ENCODE measurements at regions not wholly inside any gene's neighbourhood (a gene's known extent, or its start where the extent isn't known, plus 50 kb on each side); places are given as distances from the start of the nearest gene placed in this dataset.

DNA sequence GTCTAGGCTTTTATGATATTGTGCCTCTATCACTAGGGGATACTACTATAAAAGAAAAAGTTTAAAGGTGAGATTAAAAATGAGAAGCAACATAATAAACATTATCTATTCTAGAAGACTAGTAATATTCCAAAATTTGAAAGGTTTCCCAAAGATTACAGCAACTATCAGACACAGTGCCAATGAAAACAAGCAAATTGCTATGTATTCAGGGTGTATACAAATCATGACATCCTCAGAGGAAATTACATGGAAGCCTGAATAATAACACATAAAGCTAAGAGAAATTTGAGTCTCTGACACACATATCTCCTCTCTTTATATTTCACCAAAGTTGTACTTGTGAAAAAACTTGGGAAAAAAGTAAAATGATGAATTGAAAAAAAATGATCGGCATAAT lies 327.0 kb downstream of the SEC23A start:
- no peaks in the 10 kb centered on the region for H3K79me2 ChIP-seq (ENCODE audit: control insufficient read depth, insufficient read depth, low read length, unreplicated experiment)
- H3K27ac ChIP-seq (ENCODE audit: low read depth, low read length) = no peak overlapping the region
- no peak overlapping the region for H3K4me3 ChIP-seq (ENCODE audit: low read depth, low read length)
- no peaks in the 10 kb centered on the region for H3K27me3 ChIP-seq (ENCODE audit: insufficient read depth, low read length)
- no peaks in the 10 kb centered on the region for H3K36me3 ChIP-seq (ENCODE audit: insufficient read depth, low read length)
- H2AFZ ChIP-seq (ENCODE audit: low read length, unreplicated experiment) = no peak overlapping the region
- no peaks in the 10 kb centered on the region for H3K4me1 ChIP-seq (ENCODE audit: control insufficient read depth, insufficient read depth, low read length, unreplicated experiment)

GRCh38 chr14:38774162-38774561 lies 328.9 kb downstream of the SEC23A start:
- Histone ChIP-seq H3K4me1 (ENCODE audit: control insufficient read depth, insufficient read depth, low read length, unreplicated experiment) (no peaks in the 10 kb centered on the region), H3K4me3 (ENCODE audit: low read depth, low read length) (no peak overlapping the region), H3K27me3 (ENCODE audit: insufficient read depth, low read length) (no peaks in the 10 kb centered on the region), H3K79me2 (ENCODE audit: control insufficient read depth, insufficient read depth, low read length, unreplicated experiment) (no peaks in the 10 kb centered on the region), H3K36me3 (ENCODE audit: insufficient read depth, low read length) (no peaks in the 10 kb centered on the region), H2AFZ (ENCODE audit: low read length, unreplicated experiment) (no peak overlapping the region), H3K27ac (ENCODE audit: low read depth, low read length) (no peak overlapping the region)

- Histone ChIP-seq H3K36me3 (ENCODE audit: insufficient read depth, low read length) (no peaks in the 10 kb centered on the region), H3K4me1 (ENCODE audit: control insufficient read depth, insufficient read depth, low read length, unreplicated experiment) (no peaks in the 10 kb centered on the region), H3K27ac (ENCODE audit: low read depth, low read length) (no peak overlapping the region), H2AFZ (ENCODE audit: low read length, unreplicated experiment) (no peak overlapping the region), H3K79me2 (ENCODE audit: control insufficient read depth, insufficient read depth, low read length, unreplicated experiment) (no peaks in the 10 kb centered on the region), H3K4me3 (ENCODE audit: low read depth, low read length) (no peak overlapping the region), H3K27me3 (ENCODE audit: insufficient read depth, low read length) (no peaks in the 10 kb centered on the region)
These were observed 332.8 kb downstream of the SEC23A start for GRCh38 chr14:38770251-38770650.

DNA sequence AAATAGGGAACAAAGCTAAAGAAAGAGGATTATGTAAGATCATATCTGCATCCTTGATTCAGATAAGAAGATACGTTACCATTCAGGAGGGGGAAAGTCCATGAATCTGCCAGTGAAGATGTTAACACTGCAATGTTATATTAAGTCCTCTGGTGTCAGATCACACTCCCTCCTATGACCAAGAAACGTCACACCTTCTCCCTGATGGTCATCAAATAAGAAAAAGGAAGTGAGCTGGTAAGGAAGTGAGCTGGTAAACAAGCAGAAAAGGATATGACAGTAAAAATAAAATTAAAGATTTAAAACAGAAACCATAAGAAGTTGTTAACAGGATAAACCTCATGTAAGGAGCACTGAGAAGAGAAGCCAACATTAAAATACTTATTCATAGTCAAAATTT lies 340.2 kb downstream of the SEC23A start:
- Histone ChIP-seq H3K79me2 (ENCODE audit: control insufficient read depth, insufficient read depth, low read length, unreplicated experiment) (no peaks in the 10 kb centered on the region), H3K27me3 (ENCODE audit: insufficient read depth, low read length) (no peaks in the 10 kb centered on the region), H2AFZ (ENCODE audit: low read length, unreplicated experiment) (no peak overlapping the region), H3K4me3 (ENCODE audit: low read depth, low read length) (no peak overlapping the region), H3K4me1 (ENCODE audit: control insufficient read depth, insufficient read depth, low read length, unreplicated experiment) (no peaks in the 10 kb centered on the region), H3K36me3 (ENCODE audit: insufficient read depth, low read length) (no peaks in the 10 kb centered on the region), H3K27ac (ENCODE audit: low read depth, low read length) (no peak overlapping the region)

GRCh38 chr14:38762426-38762825 lies 340.6 kb downstream of the SEC23A start:
- H3K79me2 ChIP-seq (ENCODE audit: control insufficient read depth, insufficient read depth, low read length, unreplicated experiment) = no peaks in the 10 kb centered on the region
- no peaks in the 10 kb centered on the region for H3K27me3 ChIP-seq (ENCODE audit: insufficient read depth, low read length)
- H3K4me1 ChIP-seq (ENCODE audit: control insufficient read depth, insufficient read depth, low read length, unreplicated experiment) = no peaks in the 10 kb centered on the region
- H3K4me3 ChIP-seq (ENCODE audit: low read depth, low read length) = no peak overlapping the region
- no peak overlapping the region for H2AFZ ChIP-seq (ENCODE audit: low read length, unreplicated experiment)
- no peaks in the 10 kb centered on the region for H3K36me3 ChIP-seq (ENCODE audit: insufficient read depth, low read length)
- no peak overlapping the region for H3K27ac ChIP-seq (ENCODE audit: low read depth, low read length)

GRCh38 chr14:38761033-38761432 lies 342.0 kb downstream of the SEC23A start:
- no peaks in the 10 kb centered on the region for H3K79me2 ChIP-seq (ENCODE audit: control insufficient read depth, insufficient read depth, low read length, unreplicated experiment)
- no peaks in the 10 kb centered on the region for H3K36me3 ChIP-seq (ENCODE audit: insufficient read depth, low read length)
- no peaks in the 10 kb centered on the region for H3K4me1 ChIP-seq (ENCODE audit: control insufficient read depth, insufficient read depth, low read length, unreplicated experiment)
- H2AFZ ChIP-seq (ENCODE audit: low read length, unreplicated experiment) = no peak overlapping the region
- no peaks in the 10 kb centered on the region for H3K27me3 ChIP-seq (ENCODE audit: insufficient read depth, low read length)
- no peak overlapping the region for H3K4me3 ChIP-seq (ENCODE audit: low read depth, low read length)
- no peak overlapping the region for H3K27ac ChIP-seq (ENCODE audit: low read depth, low read length)

DNA sequence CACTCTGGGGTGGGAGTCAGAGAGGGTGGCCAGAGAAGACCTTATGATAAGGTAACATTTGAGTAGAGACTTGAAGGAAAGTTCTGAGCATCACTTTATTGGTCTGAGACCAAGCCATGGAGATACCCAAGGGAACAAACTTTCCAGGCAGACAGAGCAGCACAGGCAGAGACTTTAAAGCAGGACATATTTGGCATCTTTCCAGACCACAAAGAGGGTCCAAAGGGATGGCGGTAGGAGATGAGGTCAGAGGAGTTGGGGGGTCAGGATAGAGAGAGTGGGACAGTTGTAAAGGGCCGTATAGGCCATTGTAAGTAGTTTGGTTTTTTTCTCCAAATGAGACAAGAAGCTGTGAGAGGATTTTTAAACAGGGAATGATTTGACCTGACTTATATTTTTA lies 344.4 kb downstream of the SEC23A start:
- no peaks in the 10 kb centered on the region for H3K36me3 ChIP-seq (ENCODE audit: insufficient read depth, low read length)
- no peaks in the 10 kb centered on the region for H3K27me3 ChIP-seq (ENCODE audit: insufficient read depth, low read length)
- no peak overlapping the region for H3K27ac ChIP-seq (ENCODE audit: low read depth, low read length)
- no peaks in the 10 kb centered on the region for H3K79me2 ChIP-seq (ENCODE audit: control insufficient read depth, insufficient read depth, low read length, unreplicated experiment)
- no peak overlapping the region for H2AFZ ChIP-seq (ENCODE audit: low read length, unreplicated experiment)
- H3K4me1 ChIP-seq (ENCODE audit: control insufficient read depth, insufficient read depth, low read length, unreplicated experiment) = no peaks in the 10 kb centered on the region
- no peak overlapping the region for H3K4me3 ChIP-seq (ENCODE audit: low read depth, low read length)

DNA sequence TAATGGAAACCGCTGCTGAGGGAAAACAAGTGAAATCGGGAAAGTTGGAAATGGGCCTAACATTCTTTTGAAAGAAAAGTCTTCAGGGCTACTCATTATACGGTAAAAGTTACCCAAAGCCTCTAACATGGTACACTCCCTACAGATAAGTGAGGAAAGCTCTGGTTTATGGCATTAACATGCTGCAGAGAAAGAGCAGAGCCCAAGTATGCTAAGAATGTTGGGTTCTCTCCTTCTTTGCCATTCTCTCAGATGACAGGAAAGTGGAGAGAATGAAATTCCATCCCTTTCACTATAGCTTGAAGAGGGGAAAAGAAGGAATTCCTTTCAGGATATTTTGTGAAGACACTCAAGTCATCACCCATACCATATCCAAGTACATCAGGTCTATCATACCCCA lies 348.0 kb downstream of the SEC23A start:
- Histone ChIP-seq H3K27ac (ENCODE audit: low read depth, low read length) (no peak overlapping the region), H3K27me3 (ENCODE audit: insufficient read depth, low read length) (no peaks in the 10 kb centered on the region), H3K4me1 (ENCODE audit: control insufficient read depth, insufficient read depth, low read length, unreplicated experiment) (no peaks in the 10 kb centered on the region), H3K36me3 (ENCODE audit: insufficient read depth, low read length) (no peaks in the 10 kb centered on the region), H3K79me2 (ENCODE audit: control insufficient read depth, insufficient read depth, low read length, unreplicated experiment) (no peaks in the 10 kb centered on the region), H3K4me3 (ENCODE audit: low read depth, low read length) (no peak overlapping the region), H2AFZ (ENCODE audit: low read length, unreplicated experiment) (no peak overlapping the region)

- H3K79me2 ChIP-seq (ENCODE audit: control insufficient read depth, insufficient read depth, low read length, unreplicated experiment) = no peaks in the 10 kb centered on the region
- H2AFZ ChIP-seq (ENCODE audit: low read length, unreplicated experiment) = no peak overlapping the region
- no peak overlapping the region for H3K4me3 ChIP-seq (ENCODE audit: low read depth, low read length)
- no peaks in the 10 kb centered on the region for H3K27me3 ChIP-seq (ENCODE audit: insufficient read depth, low read length)
- no peak overlapping the region for H3K27ac ChIP-seq (ENCODE audit: low read depth, low read length)
- H3K36me3 ChIP-seq (ENCODE audit: insufficient read depth, low read length) = no peaks in the 10 kb centered on the region
- no peaks in the 10 kb centered on the region for H3K4me1 ChIP-seq (ENCODE audit: control insufficient read depth, insufficient read depth, low read length, unreplicated experiment)
These were observed 350.3 kb downstream of the SEC23A start for GRCh38 chr14:38752750-38753149.

DNA sequence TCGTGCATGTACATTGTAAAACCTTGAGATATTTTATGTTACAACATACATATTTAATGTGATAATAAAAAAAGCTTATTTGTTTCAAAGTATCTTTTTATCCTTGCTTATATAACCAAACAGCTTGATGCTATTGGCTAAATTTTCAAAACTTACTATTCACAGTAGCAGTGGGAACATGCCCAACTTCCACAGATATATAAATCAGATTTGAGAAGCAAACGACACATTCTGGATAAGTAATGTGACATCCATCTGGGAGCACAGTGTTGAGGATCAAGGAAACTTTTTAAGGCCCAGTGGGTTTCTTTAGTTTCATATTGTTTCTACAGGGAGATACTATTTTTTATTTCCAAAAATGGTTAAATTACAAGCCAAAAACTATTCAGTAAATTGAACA lies 350.7 kb downstream of the SEC23A start:
- Histone ChIP-seq H3K27ac (ENCODE audit: low read depth, low read length) (no peak overlapping the region), H3K4me3 (ENCODE audit: low read depth, low read length) (no peak overlapping the region), H3K36me3 (ENCODE audit: insufficient read depth, low read length) (no peaks in the 10 kb centered on the region), H3K79me2 (ENCODE audit: control insufficient read depth, insufficient read depth, low read length, unreplicated experiment) (no peaks in the 10 kb centered on the region), H2AFZ (ENCODE audit: low read length, unreplicated experiment) (no peak overlapping the region), H3K27me3 (ENCODE audit: insufficient read depth, low read length) (no peaks in the 10 kb centered on the region), H3K4me1 (ENCODE audit: control insufficient read depth, insufficient read depth, low read length, unreplicated experiment) (no peaks in the 10 kb centered on the region)

DNA sequence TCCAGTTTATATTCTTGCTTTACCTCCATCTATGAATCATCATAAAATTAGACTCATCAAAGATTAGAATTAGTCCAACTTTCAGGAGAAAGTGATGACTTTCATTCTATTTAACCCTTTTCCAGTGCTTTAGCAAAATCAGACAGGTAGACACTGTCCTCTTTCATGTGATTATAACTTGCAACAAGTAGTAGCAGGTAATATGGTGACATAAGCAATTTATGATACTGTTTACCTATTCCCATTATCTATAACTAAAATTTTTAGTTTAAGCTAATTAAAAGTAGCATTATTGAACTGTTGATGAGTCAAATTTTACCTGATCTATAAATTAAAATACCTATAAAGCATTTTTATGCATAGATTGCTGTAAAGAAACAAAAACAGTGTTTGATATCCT lies 351.6 kb downstream of the SEC23A start:
- Histone ChIP-seq H3K79me2 (ENCODE audit: control insufficient read depth, insufficient read depth, low read length, unreplicated experiment) (no peaks in the 10 kb centered on the region), H3K36me3 (ENCODE audit: insufficient read depth, low read length) (no peaks in the 10 kb centered on the region), H3K27ac (ENCODE audit: low read depth, low read length) (no peak overlapping the region), H2AFZ (ENCODE audit: low read length, unreplicated experiment) (no peak overlapping the region), H3K4me1 (ENCODE audit: control insufficient read depth, insufficient read depth, low read length, unreplicated experiment) (no peaks in the 10 kb centered on the region), H3K27me3 (ENCODE audit: insufficient read depth, low read length) (no peaks in the 10 kb centered on the region), H3K4me3 (ENCODE audit: low read depth, low read length) (no peak overlapping the region)

- no peak overlapping the region for H3K27ac ChIP-seq (ENCODE audit: low read depth, low read length)
- no peak overlapping the region for H2AFZ ChIP-seq (ENCODE audit: low read length, unreplicated experiment)
- no peaks in the 10 kb centered on the region for H3K79me2 ChIP-seq (ENCODE audit: control insufficient read depth, insufficient read depth, low read length, unreplicated experiment)
- no peaks in the 10 kb centered on the region for H3K4me1 ChIP-seq (ENCODE audit: control insufficient read depth, insufficient read depth, low read length, unreplicated experiment)
- H3K36me3 ChIP-seq (ENCODE audit: insufficient read depth, low read length) = no peaks in the 10 kb centered on the region
- no peak overlapping the region for H3K4me3 ChIP-seq (ENCODE audit: low read depth, low read length)
- 0 out of 2 replicates have a peak, but pooled peaks cover 6% of the 10 kb centered on the region for H3K27me3 ChIP-seq (ENCODE audit: insufficient read depth, low read length)
These were observed 353.1 kb downstream of the SEC23A start for GRCh38 chr14:38749936-38750335.

Measured in ACC112 (cell line).